Kidney tubule cell (primary cell): ENCODE measurements at regions not wholly inside any gene's neighbourhood (a gene's known extent, or its start where the extent isn't known, plus 50 kb on each side); places are given as distances from the start of the nearest gene placed in this dataset.

ENCODE experiments used
- DNase-seq: peaks from one replicate; pipeline ENCODE4 v3.0.0-alpha.2; 2018; ENCODE audit warnings: low spot score

DNA sequence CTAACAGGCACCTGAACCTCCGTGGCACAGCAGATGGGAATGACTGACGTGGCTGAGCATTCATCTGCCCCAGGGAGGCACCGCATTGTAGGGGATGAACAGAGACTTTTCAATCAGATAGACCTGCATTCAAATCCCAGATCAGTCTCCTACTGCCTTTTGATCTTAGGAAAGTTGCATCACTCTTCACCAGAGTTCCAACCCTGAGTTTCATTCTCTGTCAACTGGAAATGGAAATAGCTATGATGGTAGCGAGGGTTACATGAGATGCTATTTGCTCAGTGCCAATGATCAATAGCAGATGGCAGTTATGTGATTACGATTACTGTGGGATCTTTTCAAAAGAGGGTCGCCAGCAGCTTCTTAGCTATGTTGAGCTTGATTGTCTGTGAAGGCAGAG, 189.3 kb upstream of the RFC3 start:
- no peak for DNase-seq

GRCh38 chr13:33629605-33630360, 188.2 kb upstream of the RFC3 start:
- no peak for DNase-seq

DNA sequence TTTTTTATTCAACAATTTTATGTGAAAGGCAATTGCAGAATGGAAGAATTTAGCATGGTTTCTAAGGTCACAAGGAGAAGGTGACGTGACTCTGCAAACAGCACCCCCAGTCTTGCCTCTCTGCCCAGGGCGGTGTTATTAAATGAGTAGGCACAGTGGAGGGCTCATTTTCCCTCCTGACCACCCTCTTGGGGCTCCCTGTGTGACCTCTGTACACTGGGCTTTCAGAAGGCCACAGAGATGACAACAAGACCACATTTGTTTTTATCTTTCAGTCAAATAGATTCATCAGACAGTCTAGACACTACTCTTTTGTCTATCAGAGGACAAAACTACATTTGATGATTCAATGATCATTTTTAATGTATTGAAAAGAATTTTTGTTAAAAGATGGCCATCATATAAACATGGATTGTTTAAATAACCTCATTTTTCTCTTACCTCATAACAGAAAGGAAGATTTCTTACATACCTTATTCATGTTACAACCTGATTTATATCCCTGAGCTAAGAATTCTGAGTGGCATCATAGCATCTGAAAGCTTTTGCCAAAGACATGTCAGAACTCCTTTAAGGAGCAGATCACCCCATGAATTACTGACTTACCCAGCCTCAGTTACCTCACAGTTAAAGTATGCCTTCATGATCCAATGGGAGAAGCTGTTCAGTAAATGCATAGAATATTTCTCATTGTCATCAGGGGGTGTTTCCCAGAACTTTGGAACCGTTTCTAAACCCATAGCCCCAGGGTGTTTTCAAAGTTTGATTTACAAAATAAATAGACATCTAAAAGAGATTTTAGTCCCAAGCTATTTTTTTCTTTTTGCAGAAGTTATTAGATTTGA, 184.0 kb upstream of the RFC3 start:
- no peak for DNase-seq

DNA sequence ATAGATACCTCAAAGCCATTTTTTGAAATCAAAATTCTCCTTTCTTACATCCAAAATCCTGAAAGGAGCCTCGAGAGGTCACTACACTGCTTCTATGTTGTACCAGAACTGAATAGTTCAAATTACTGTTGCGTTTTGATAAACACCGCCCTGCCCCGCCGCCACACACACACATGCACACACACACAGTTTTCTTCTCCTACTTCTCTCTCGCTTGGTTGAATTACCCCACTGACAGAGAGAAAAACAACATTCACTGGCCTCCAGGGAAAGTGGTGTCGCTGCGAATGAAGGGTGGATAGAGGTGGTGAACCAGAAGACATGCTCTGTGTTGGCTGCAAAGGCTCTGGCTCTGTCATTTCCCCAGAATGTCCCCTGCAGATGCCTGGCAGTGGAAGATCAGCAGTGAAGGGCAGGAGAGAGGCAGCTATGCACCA, 183.4 kb upstream of the RFC3 start:
- DNase-seq = peak; percentile 20

DNA sequence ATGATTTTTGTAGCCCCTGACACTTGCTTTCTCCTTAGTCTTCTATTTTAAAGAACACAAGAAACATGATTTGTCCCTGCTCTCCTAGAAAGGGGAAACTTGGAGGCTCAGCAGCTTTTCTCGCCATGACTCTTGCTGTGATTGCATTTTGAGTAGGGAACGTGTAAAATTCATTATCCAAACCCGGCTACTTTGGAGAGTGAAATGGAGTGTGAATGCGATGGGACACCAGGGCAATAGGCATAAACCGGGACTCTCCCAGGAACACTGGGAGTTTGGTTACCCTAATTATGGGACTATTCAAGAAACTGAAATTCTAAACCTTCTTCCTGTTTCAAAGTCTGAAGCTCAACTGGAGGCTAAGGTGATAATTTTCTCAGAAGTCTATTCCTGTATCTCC, 181.7 kb upstream of the RFC3 start:
- no peak for DNase-seq

GRCh38 chr13:33636955-33637670, 180.8 kb upstream of the RFC3 start:
- DNase-seq = peak; percentile 51

GRCh38 chr13:33637978-33638743, 179.8 kb upstream of the RFC3 start:
- peak; percentile 67 for DNase-seq

- no peak for DNase-seq
These were observed 178.8 kb upstream of the RFC3 start for GRCh38 chr13:33639158-33639557.

GRCh38 chr13:33639626-33640080, 178.3 kb upstream of the RFC3 start:
- DNase-seq = peak; percentile 28

DNA sequence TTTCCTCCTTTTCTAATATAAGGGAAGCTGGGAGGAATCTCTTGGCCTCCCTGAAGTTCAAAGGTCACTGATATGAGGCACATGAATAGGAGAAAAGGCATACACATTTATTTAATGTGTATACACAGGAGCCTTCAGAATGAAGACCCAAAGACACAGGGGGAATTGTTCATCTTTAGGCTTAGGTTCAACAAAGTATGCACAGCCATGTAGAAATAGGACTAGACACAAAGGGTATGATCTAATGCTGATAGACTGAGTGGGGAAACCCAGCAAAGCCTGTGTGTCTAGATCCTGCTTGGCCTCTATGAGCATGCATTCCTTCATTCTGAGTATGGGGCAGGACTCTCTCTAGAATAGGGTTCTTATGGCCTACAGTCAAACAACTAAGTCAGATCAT, 177.1 kb upstream of the RFC3 start:
- peak; percentile 15 for DNase-seq

DNA sequence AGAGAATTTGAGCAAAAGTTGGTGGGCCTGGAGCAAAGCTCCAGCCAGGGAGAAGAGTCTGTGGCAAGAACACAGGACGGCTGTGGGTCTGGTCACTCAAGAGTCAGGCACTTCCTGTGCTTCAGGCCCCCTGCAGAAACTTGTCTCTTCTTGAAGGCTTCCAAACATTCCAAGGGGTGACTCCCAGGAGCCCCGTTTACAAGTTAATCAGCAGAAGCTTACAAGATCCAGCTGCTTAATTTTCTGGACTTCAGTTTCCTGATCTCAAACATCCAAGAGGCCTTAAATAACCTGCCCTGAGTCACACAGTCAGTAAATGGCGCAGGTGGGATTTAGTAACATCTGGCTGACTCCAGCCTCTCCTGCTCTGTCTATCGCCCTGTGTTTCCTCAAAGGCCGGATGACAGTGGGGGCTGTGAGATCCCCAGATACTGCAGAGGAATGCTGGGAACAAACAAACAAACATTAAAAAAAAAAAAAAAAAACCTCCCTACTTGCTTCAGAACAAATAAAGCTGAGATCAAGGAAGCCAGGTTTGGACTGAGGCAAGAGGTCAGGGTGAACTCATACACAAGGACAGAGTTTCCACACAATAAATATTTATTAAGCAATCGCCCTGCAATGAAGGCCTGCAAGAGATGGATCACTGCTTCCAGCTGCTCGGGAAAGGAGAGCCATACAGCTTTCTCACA, 175.4 kb upstream of the RFC3 start:
- DNase-seq = peak; percentile 58

- DNase-seq = peak; percentile 23
These were observed 173.1 kb upstream of the RFC3 start for GRCh38 chr13:33644581-33645543.

DNA sequence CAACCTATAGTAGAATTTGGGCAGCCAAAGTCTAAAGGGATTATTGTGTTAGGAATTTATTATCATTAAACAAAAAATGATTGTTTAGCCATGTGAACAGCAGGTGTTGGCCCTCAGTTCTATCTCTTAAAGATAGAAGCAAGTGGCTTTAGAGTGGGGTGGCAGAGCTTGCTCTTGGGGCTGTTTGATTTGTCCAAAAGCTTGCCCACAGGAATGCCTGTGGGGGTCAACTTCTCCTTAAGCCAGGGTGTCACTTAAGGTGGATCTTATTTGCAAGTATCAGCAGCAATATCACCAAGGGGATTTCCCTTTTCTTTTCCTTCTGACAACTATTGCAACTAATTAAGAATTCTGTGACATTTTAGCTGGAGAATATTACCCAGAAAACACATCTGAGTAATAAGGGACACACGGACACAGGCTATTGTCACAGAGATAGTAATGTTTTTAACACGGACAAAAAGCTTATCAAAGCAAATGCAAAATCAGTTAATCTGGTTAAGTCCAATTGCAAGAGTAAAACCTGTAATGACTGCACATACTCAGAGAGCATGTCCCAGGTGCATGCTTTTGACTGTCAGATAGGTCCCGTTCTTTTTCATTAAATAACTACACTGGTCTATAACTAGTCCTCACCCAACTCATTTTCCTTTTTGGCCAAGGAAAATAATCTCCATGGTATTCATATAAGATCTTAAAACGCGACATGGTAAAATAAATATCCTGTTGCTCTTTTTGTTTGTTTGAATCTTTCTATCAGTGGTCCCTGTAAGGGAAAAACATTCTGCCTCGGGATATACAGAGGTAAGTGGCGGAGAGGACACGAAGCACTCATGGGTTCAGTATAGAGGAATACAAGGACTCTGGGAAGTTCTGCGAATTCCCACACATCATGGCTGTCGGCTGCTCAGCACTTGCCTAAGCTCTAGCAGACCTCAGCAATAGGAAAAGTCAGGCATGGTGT, 172.1 kb upstream of the RFC3 start:
- no peak for DNase-seq

- no peak for DNase-seq
These were observed 168.6 kb upstream of the RFC3 start for GRCh38 chr13:33649212-33649878.

GRCh38 chr13:33651766-33652165, 166.2 kb upstream of the RFC3 start:
- no peak for DNase-seq

DNA sequence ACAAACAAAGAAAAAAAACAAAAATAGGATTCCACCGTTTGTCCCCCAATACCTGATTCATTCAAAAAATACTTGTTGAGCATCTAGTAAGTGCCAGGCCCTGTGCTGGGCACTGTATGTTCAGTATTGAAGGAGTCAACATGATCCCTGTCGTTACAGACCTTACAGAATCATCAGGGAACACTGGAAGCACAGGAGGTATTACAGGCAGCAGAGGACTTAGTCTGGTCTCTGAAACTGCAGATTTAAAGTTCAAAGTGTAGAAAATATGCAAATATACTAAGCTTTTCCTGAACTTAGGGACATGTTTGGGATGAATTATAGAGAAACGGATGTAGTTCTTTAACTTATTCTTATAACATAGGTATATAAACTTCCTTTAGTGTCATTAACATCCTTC, 160.7 kb upstream of the RFC3 start:
- no peak for DNase-seq

DNA sequence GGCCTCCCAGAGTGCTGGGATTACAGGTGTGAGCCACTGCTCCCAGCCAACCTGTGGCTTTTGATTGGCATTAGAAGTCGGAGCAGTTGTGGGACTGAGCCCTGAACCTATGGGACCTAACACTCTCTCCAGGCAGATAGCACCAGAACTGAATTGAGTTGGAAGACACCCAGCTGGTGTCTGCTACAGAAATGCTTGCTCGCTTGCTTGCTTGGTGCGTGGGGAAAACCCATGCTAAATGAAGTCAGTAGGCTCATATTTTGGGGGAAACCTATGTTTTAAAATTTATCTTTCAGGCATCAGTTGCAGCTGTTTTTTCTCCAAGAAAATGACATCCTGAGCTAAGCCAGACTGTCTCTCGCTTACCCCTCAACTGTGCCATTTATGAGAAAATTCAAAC, 158.5 kb upstream of the RFC3 start:
- no peak for DNase-seq

GRCh38 chr13:33659894-33660293, 158.1 kb upstream of the RFC3 start:
- DNase-seq = no peak
